ENCODE measurements at regions not wholly inside any gene's neighbourhood (a gene's known extent, or its start where the extent isn't known, plus 50 kb on each side); places are given as distances from the start of the nearest gene placed in this dataset.

GRCh38 chr5:51731421-51732029, 348.3 kb downstream of the ISL1 start:
- TF ChIP-seq GATA2 (IDR thresholded peaks at IDR 0.05; ENCODE audit: low read depth, low read length) (no peak), GATA3 (IDR thresholded peaks at IDR 0.05; ENCODE audit: low read depth, low read length) (no peak)

- no peak for TF ChIP-seq GATA3 (IDR thresholded peaks at IDR 0.05; ENCODE audit: low read depth, low read length)
- no peak for TF ChIP-seq GATA2 (IDR thresholded peaks at IDR 0.05; ENCODE audit: low read depth, low read length)
These were observed 349.1 kb downstream of the ISL1 start for GRCh38 chr5:51732304-51732703.

GRCh38 chr5:51734677-51735076, 351.4 kb downstream of the ISL1 start:
- TF ChIP-seq GATA2 (IDR thresholded peaks at IDR 0.05; ENCODE audit: low read depth, low read length) (no peak), GATA3 (IDR thresholded peaks at IDR 0.05; ENCODE audit: low read depth, low read length) (no peak)

GRCh38 chr5:51746023-51746422, 362.8 kb downstream of the ISL1 start:
- TF ChIP-seq GATA3 (IDR thresholded peaks at IDR 0.05; ENCODE audit: low read depth, low read length) (no peak), GATA2 (IDR thresholded peaks at IDR 0.05; ENCODE audit: low read depth, low read length) (no peak)

GRCh38 chr5:51748647-51749046, 365.4 kb downstream of the ISL1 start:
- TF ChIP-seq GATA3 (IDR thresholded peaks at IDR 0.05; ENCODE audit: low read depth, low read length) (no peak), GATA2 (IDR thresholded peaks at IDR 0.05; ENCODE audit: low read depth, low read length) (no peak)
